ENCODE measurements at regions not wholly inside any gene's neighbourhood (a gene's known extent, or its start where the extent isn't known, plus 50 kb on each side); places are given as distances from the start of the nearest gene placed in this dataset.

GRCh38 chr16:64304951-64305350, 816.9 kb downstream of the CDH11 start:
- no peak for DNase-seq

DNA sequence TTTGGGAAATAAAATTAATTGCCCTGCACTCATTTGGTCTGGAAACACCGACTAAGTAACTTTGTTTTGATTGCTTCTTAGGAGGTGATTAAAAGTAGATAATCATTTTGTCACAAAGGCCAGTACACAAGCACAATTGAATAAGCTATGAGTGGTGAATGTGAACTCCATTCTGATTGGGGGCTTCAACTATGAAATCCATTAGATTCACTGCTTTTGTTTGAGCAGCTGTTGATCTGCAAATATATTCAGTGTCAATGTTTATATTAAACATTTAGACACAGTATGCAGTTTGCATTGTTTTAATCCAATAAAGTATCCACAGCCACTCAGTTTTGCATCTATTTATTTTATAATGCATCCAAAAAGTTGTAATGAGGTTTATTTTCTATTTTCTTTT, 817.5 kb downstream of the CDH11 start:
- no peak for DNase-seq
- Histone ChIP-seq H3K27ac (no peak overlapping the region), H3K36me3 (no peaks in the 10 kb centered on the region), H3K27me3 (no peaks in the 10 kb centered on the region), H3K4me3 (no peak overlapping the region), H3K4me1 (no peaks in the 10 kb centered on the region), H3K9me3 (peaks cover 0 to 2% (median 0%) of the 10 kb centered on the region in 4 donors)
- WGBS, 5 donors: 24 to 38% (median 35%) methylated on average over 1 of the region's 1 CpG
- intact Hi-C loops (cut with DNase I; ENCODE audit: low total_unique reads): no loop called here
- TF ChIP-seq EP300 (IDR thresholded peaks at IDR 0.05): no peak

More at GRCh38 chr16:64304951-64305350, 816.9 kb downstream of the CDH11 start:
- intact Hi-C loops (cut with DNase I; ENCODE audit: low total_unique reads): no loop called here
- TF ChIP-seq, protein P1, sequence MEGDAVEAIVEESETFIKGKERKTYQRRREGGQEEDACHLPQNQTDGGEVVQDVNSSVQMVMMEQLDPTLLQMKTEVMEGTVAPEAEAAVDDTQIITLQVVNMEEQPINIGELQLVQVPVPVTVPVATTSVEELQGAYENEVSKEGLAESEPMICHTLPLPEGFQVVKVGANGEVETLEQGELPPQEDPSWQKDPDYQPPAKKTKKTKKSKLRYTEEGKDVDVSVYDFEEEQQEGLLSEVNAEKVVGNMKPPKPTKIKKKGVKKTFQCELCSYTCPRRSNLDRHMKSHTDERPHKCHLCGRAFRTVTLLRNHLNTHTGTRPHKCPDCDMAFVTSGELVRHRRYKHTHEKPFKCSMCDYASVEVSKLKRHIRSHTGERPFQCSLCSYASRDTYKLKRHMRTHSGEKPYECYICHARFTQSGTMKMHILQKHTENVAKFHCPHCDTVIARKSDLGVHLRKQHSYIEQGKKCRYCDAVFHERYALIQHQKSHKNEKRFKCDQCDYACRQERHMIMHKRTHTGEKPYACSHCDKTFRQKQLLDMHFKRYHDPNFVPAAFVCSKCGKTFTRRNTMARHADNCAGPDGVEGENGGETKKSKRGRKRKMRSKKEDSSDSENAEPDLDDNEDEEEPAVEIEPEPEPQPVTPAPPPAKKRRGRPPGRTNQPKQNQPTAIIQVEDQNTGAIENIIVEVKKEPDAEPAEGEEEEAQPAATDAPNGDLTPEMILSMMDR (IDR thresholded peaks at IDR 0.05): no peak
- TF ChIP-seq EP300 (IDR thresholded peaks at IDR 0.05) (no peak), POLR2AphosphoS5 (IDR thresholded peaks at IDR 0.05) (no peak), POLR2A (IDR thresholded peaks at IDR 0.05) (no peak)
- Histone ChIP-seq H3K9me3 (peaks cover 0 to 6% (median 0%) of the 10 kb centered on the region in 4 donors), H3K27me3 (no peaks in the 10 kb centered on the region), H3K36me3 (no peaks in the 10 kb centered on the region), H3K4me3 (no peak overlapping the region), H3K27ac (no peak overlapping the region), H3K4me1 (no peaks in the 10 kb centered on the region)
- 27 to 51% (median 31%) methylated on average over 2 of the region's 2 CpGs for WGBS, 5 donors

DNA sequence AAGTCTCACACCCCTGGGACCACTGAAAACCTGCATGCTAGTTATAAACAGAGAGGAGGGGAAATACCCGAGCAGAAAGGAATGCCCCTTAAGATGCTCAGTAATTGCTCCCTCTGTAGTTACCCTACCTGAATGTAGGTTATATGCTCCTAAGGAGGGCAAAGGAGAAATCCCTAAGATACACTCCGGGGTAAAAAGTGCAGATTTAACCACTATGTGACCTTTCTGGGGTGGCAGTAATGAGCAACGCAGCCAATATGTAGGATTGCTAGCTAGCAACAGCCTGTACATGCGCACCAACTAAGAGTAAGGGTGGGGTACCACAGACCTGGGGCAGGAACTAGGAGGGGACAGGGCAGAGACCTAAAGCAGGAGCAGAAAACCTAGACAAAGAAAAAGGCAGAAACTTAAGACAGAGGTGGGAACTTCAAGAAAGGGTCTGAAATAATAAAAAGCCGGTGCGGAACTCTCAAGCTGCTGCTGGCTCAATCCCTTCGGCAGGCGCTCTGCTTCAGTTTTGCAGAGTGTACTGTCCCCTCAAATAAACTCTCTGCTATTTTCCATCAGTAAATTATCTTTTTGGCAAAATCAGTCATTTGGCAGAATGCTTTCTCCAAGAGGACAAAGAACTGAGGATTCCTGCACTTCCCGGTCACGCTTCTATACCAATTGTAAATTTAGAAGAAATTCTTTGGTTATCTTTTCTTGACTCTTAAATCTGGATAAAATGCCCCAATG, 823.8 kb downstream of the CDH11 start:
- no peak overlapping the region for H3K4me3 ChIP-seq
- no peaks in the 10 kb centered on the region for H3K4me1 ChIP-seq
- H3K36me3 ChIP-seq: no peaks in the 10 kb centered on the region
- H3K27me3 ChIP-seq: no peaks in the 10 kb centered on the region
- no peak overlapping the region for H3K27ac ChIP-seq
- intact Hi-C loops (cut with DNase I; ENCODE audit: low total_unique reads): no loop called here
- TF ChIP-seq POLR2A (IDR thresholded peaks at IDR 0.05) (no peak), POLR2AphosphoS5 (IDR thresholded peaks at IDR 0.05) (no peak), EP300 (IDR thresholded peaks at IDR 0.05) (no peak)
- TF ChIP-seq, protein P1 (IDR thresholded peaks at IDR 0.05): no peak
- 77 to 86% (median 83%) methylated on average over 10 of the region's 10 CpGs for WGBS, 5 donors
- H3K9me3 ChIP-seq: no peaks in the 10 kb centered on the region
- DNase-seq: peak in 1 of 2 donors; percentile 12

- Histone ChIP-seq H3K27me3 (no peaks in the 10 kb centered on the region), H3K27ac (no peak overlapping the region), H3K36me3 (no peaks in the 10 kb centered on the region), H3K4me1 (no peaks in the 10 kb centered on the region), H3K4me3 (no peak overlapping the region), H3K9me3 (no peaks in the 10 kb centered on the region)
- TF ChIP-seq POLR2AphosphoS5 (IDR thresholded peaks at IDR 0.05): no peak
- TF ChIP-seq, protein P1 (IDR thresholded peaks at IDR 0.05): no peak
- no peak for TF ChIP-seq POLR2A (IDR thresholded peaks at IDR 0.05)
- no peak for TF ChIP-seq EP300 (IDR thresholded peaks at IDR 0.05)
- WGBS, 5 donors: 84 to 95% (median 89%) methylated on average over 2 of the region's 2 CpGs
- intact Hi-C loops (cut with DNase I; ENCODE audit: low total_unique reads): no loop called here
- DNase-seq: no peak
Measured at GRCh38 chr16:64295466-64295865, 826.4 kb downstream of the CDH11 start.

GRCh38 chr16:64292953-64293352, 828.9 kb downstream of the CDH11 start:
- Histone ChIP-seq H3K27me3 (no peaks in the 10 kb centered on the region), H3K4me1 (no peaks in the 10 kb centered on the region), H3K27ac (no peak overlapping the region), H3K36me3 (no peaks in the 10 kb centered on the region), H3K4me3 (no peak overlapping the region), H3K9me3 (no peaks in the 10 kb centered on the region)
- TF ChIP-seq EP300 (IDR thresholded peaks at IDR 0.05) (no peak), POLR2AphosphoS5 (IDR thresholded peaks at IDR 0.05) (no peak), POLR2A (IDR thresholded peaks at IDR 0.05) (no peak)
- TF ChIP-seq, protein P1 (IDR thresholded peaks at IDR 0.05): no peak
- intact Hi-C loops (cut with DNase I; ENCODE audit: low total_unique reads): no loop called here
- 79 to 90% (median 88%) methylated on average over 4 of the region's 4 CpGs for WGBS, 5 donors
- no peak for DNase-seq

Data from stomach (tissue), 8 donors.